ENCODE measurements at regions not wholly inside any gene's neighbourhood (a gene's known extent, or its start where the extent isn't known, plus 50 kb on each side); places are given as distances from the start of the nearest gene placed in this dataset.

GRCh38 chr10:128280271-128280670 lies 154.0 kb upstream of the MKI67 start:
- no peaks in the 10 kb centered on the region for H3K79me2 ChIP-seq (ENCODE audit: low read length)
- no peak overlapping the region for H3K27ac ChIP-seq (ENCODE audit: low read length)
- no peak overlapping the region for H3K4me2 ChIP-seq (ENCODE audit: low read depth, low read length, poor library complexity, severe bottlenecking)
- no peaks in the 10 kb centered on the region for H3K27me3 ChIP-seq (ENCODE audit: low read length)
- H4K20me1 ChIP-seq (ENCODE audit: insufficient read depth, low read depth, low read length): no peaks in the 10 kb centered on the region
- H3K9ac ChIP-seq (ENCODE audit: low read length): no peak overlapping the region
- H2AFZ ChIP-seq (ENCODE audit: low read length): no peak overlapping the region
- H3K4me3 ChIP-seq (ENCODE audit: low read length): no peak overlapping the region
- DNase-seq: no peak
- no peaks in the 10 kb centered on the region for H3K4me1 ChIP-seq (ENCODE audit: low read length)
- H3K36me3 ChIP-seq (ENCODE audit: insufficient read depth, low read length): no peaks in the 10 kb centered on the region
- H3K9me2 ChIP-seq (replicated peaks; ENCODE audit: insufficient read depth, low read length): no peaks in the 10 kb centered on the region
- H3K9me3 ChIP-seq (ENCODE audit: low read length): no peaks in the 10 kb centered on the region

- no peaks in the 10 kb centered on the region for H3K79me2 ChIP-seq (ENCODE audit: low read length)
- no peaks in the 10 kb centered on the region for H3K9me3 ChIP-seq (ENCODE audit: low read length)
- no peak for DNase-seq
- H3K4me3 ChIP-seq (ENCODE audit: low read length): no peak overlapping the region
- H3K27me3 ChIP-seq (ENCODE audit: low read length): no peaks in the 10 kb centered on the region
- H4K20me1 ChIP-seq (ENCODE audit: insufficient read depth, low read depth, low read length): no peaks in the 10 kb centered on the region
- no peak overlapping the region for H3K4me2 ChIP-seq (ENCODE audit: low read depth, low read length, poor library complexity, severe bottlenecking)
- no peaks in the 10 kb centered on the region for H3K4me1 ChIP-seq (ENCODE audit: low read length)
- H3K9me2 ChIP-seq (replicated peaks; ENCODE audit: insufficient read depth, low read length): no peaks in the 10 kb centered on the region
- H2AFZ ChIP-seq (ENCODE audit: low read length): no peak overlapping the region
- no peak overlapping the region for H3K27ac ChIP-seq (ENCODE audit: low read length)
- no peak overlapping the region for H3K9ac ChIP-seq (ENCODE audit: low read length)
- no peaks in the 10 kb centered on the region for H3K36me3 ChIP-seq (ENCODE audit: insufficient read depth, low read length)
Observed at GRCh38 chr10:128281343-128281742, 155.1 kb upstream of the MKI67 start.

GRCh38 chr10:128281861-128282260 lies 155.6 kb upstream of the MKI67 start:
- H3K4me1 ChIP-seq (ENCODE audit: low read length): no peaks in the 10 kb centered on the region
- H3K9me3 ChIP-seq (ENCODE audit: low read length): no peaks in the 10 kb centered on the region
- no peaks in the 10 kb centered on the region for H4K20me1 ChIP-seq (ENCODE audit: insufficient read depth, low read depth, low read length)
- no peak overlapping the region for H3K27ac ChIP-seq (ENCODE audit: low read length)
- no peaks in the 10 kb centered on the region for H3K27me3 ChIP-seq (ENCODE audit: low read length)
- H3K36me3 ChIP-seq (ENCODE audit: insufficient read depth, low read length): no peaks in the 10 kb centered on the region
- DNase-seq: no peak
- no peak overlapping the region for H2AFZ ChIP-seq (ENCODE audit: low read length)
- H3K79me2 ChIP-seq (ENCODE audit: low read length): no peaks in the 10 kb centered on the region
- no peak overlapping the region for H3K4me3 ChIP-seq (ENCODE audit: low read length)
- no peak overlapping the region for H3K9ac ChIP-seq (ENCODE audit: low read length)
- no peaks in the 10 kb centered on the region for H3K9me2 ChIP-seq (replicated peaks; ENCODE audit: insufficient read depth, low read length)
- H3K4me2 ChIP-seq (ENCODE audit: low read depth, low read length, poor library complexity, severe bottlenecking): no peak overlapping the region

- no peak for DNase-seq
- Histone ChIP-seq H2AFZ (ENCODE audit: low read length) (no peak overlapping the region), H3K9me2 (replicated peaks; ENCODE audit: insufficient read depth, low read length) (no peaks in the 10 kb centered on the region)
Observed at GRCh38 chr10:128286141-128286761, 160.0 kb upstream of the MKI67 start.

GRCh38 chr10:128286762-128287500 lies 160.7 kb upstream of the MKI67 start:
- no peaks in the 10 kb centered on the region for H3K9me2 ChIP-seq (replicated peaks; ENCODE audit: insufficient read depth, low read length)

More at GRCh38 chr10:128286141-128286761, 160.0 kb upstream of the MKI67 start:
- Histone ChIP-seq H3K4me3 (ENCODE audit: low read length) (no peak overlapping the region), H3K27me3 (ENCODE audit: low read length) (no peaks in the 10 kb centered on the region), H4K20me1 (ENCODE audit: insufficient read depth, low read depth, low read length) (no peaks in the 10 kb centered on the region), H3K9ac (ENCODE audit: low read length) (no peak overlapping the region), H3K27ac (ENCODE audit: low read length) (no peak overlapping the region), H3K36me3 (ENCODE audit: insufficient read depth, low read length) (no peaks in the 10 kb centered on the region), H3K4me2 (ENCODE audit: low read depth, low read length, poor library complexity, severe bottlenecking) (no peak overlapping the region), H3K79me2 (ENCODE audit: low read length) (no peaks in the 10 kb centered on the region), H3K4me1 (ENCODE audit: low read length) (no peaks in the 10 kb centered on the region), H3K9me3 (ENCODE audit: low read length) (no peaks in the 10 kb centered on the region)

DNA sequence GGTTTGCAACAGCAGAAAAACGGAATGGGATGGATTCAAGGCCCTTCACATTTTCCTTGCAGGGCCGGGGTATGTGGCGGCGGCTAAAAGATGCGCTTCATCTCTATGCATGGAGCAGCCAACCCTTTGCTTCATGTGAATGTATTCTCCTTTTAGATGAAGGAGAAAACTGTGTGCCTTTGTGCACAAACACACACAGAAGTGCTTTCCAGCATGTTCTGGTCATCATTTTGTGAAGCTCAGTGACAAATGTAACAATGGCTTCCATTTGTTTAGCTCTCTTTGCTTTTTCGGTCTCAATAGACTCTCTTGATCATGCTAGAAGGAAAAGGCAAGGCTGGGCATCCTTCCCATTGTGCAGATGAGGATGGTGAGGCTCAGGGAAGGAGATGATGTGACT lies 161.7 kb upstream of the MKI67 start:
- H3K79me2 ChIP-seq (ENCODE audit: low read length): no peaks in the 10 kb centered on the region
- H2AFZ ChIP-seq (ENCODE audit: low read length): no peak overlapping the region
- H3K9ac ChIP-seq (ENCODE audit: low read length): no peak overlapping the region
- no peak for DNase-seq
- no peaks in the 10 kb centered on the region for H3K36me3 ChIP-seq (ENCODE audit: insufficient read depth, low read length)
- no peaks in the 10 kb centered on the region for H4K20me1 ChIP-seq (ENCODE audit: insufficient read depth, low read depth, low read length)
- no peaks in the 10 kb centered on the region for H3K9me2 ChIP-seq (replicated peaks; ENCODE audit: insufficient read depth, low read length)
- no peak overlapping the region for H3K4me2 ChIP-seq (ENCODE audit: low read depth, low read length, poor library complexity, severe bottlenecking)
- H3K27me3 ChIP-seq (ENCODE audit: low read length): no peaks in the 10 kb centered on the region
- no peak overlapping the region for H3K27ac ChIP-seq (ENCODE audit: low read length)
- no peaks in the 10 kb centered on the region for H3K4me1 ChIP-seq (ENCODE audit: low read length)
- no peaks in the 10 kb centered on the region for H3K9me3 ChIP-seq (ENCODE audit: low read length)
- no peak overlapping the region for H3K4me3 ChIP-seq (ENCODE audit: low read length)

More at GRCh38 chr10:128286762-128287500, 160.7 kb upstream of the MKI67 start:
- Histone ChIP-seq H2AFZ (ENCODE audit: low read length) (no peak overlapping the region), H3K27me3 (ENCODE audit: low read length) (no peaks in the 10 kb centered on the region), H3K9me3 (ENCODE audit: low read length) (no peaks in the 10 kb centered on the region), H3K79me2 (ENCODE audit: low read length) (no peaks in the 10 kb centered on the region), H3K27ac (ENCODE audit: low read length) (no peak overlapping the region), H3K9ac (ENCODE audit: low read length) (no peak overlapping the region), H3K4me3 (ENCODE audit: low read length) (no peak overlapping the region), H3K4me1 (ENCODE audit: low read length) (no peaks in the 10 kb centered on the region), H3K4me2 (ENCODE audit: low read depth, low read length, poor library complexity, severe bottlenecking) (no peak overlapping the region), H3K36me3 (ENCODE audit: insufficient read depth, low read length) (no peaks in the 10 kb centered on the region), H4K20me1 (ENCODE audit: insufficient read depth, low read depth, low read length) (no peaks in the 10 kb centered on the region)
- DNase-seq: no peak

DNA sequence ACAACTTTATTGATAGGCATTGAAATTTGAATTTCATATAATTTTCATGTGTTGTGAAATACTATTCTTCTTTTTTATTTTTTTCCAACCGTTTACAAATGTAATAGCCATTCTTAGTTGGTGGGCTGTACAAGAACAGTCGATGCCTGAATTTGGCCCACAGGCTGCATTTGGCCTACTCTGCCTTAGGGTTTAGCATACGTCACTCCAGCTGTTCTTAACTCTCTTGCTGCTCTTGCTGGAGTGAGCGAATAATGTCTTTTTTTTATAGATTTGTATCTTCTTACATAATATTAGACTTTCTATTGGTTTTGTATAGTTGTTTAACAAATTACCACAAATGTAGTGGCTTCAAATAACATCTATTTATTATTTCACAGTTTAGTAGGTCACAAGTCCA lies 163.4 kb upstream of the MKI67 start:
- Histone ChIP-seq H2AFZ (ENCODE audit: low read length) (no peak overlapping the region), H3K79me2 (ENCODE audit: low read length) (no peaks in the 10 kb centered on the region), H3K9me3 (ENCODE audit: low read length) (no peaks in the 10 kb centered on the region), H3K9me2 (replicated peaks; ENCODE audit: insufficient read depth, low read length) (no peaks in the 10 kb centered on the region), H3K27ac (ENCODE audit: low read length) (no peak overlapping the region), H3K36me3 (ENCODE audit: insufficient read depth, low read length) (no peaks in the 10 kb centered on the region), H3K4me3 (ENCODE audit: low read length) (no peak overlapping the region), H4K20me1 (ENCODE audit: insufficient read depth, low read depth, low read length) (no peaks in the 10 kb centered on the region), H3K27me3 (ENCODE audit: low read length) (no peaks in the 10 kb centered on the region), H3K4me2 (ENCODE audit: low read depth, low read length, poor library complexity, severe bottlenecking) (no peak overlapping the region), H3K9ac (ENCODE audit: low read length) (no peak overlapping the region), H3K4me1 (ENCODE audit: low read length) (no peaks in the 10 kb centered on the region)
- DNase-seq: no peak

DNA sequence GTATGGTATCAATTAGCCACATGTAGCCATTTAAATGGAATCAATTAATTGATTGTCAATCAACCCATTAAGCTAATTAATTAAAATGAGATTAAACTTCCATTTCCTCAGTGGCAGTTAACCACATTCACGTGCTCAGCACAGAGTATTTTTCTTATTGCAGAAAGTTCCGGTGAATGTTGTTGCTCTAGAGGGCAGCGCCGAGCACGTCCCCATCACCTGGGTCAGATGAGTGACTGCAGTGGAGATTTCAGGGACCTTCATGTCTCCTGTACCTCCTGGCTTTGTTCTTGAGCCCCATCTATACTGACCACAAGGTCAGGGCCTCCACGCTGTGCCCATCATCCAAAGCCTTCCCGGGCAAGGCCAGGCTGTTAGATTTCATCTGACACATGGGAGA lies 168.8 kb upstream of the MKI67 start:
- no peak for DNase-seq
- H3K9me3 ChIP-seq (ENCODE audit: low read length): no peaks in the 10 kb centered on the region
- H3K4me1 ChIP-seq (ENCODE audit: low read length): no peaks in the 10 kb centered on the region
- no peaks in the 10 kb centered on the region for H3K79me2 ChIP-seq (ENCODE audit: low read length)
- H3K9me2 ChIP-seq (replicated peaks; ENCODE audit: insufficient read depth, low read length): no peaks in the 10 kb centered on the region
- H3K27me3 ChIP-seq (ENCODE audit: low read length): no peaks in the 10 kb centered on the region
- H2AFZ ChIP-seq (ENCODE audit: low read length): no peak overlapping the region
- H4K20me1 ChIP-seq (ENCODE audit: insufficient read depth, low read depth, low read length): no peaks in the 10 kb centered on the region
- no peaks in the 10 kb centered on the region for H3K36me3 ChIP-seq (ENCODE audit: insufficient read depth, low read length)
- H3K4me3 ChIP-seq (ENCODE audit: low read length): no peak overlapping the region
- H3K4me2 ChIP-seq (ENCODE audit: low read depth, low read length, poor library complexity, severe bottlenecking): no peak overlapping the region
- no peak overlapping the region for H3K27ac ChIP-seq (ENCODE audit: low read length)
- H3K9ac ChIP-seq (ENCODE audit: low read length): no peak overlapping the region
